ENCODE measurements at regions not wholly inside any gene's neighbourhood (a gene's known extent, or its start where the extent isn't known, plus 50 kb on each side); places are given as distances from the start of the nearest gene placed in this dataset.

DNA sequence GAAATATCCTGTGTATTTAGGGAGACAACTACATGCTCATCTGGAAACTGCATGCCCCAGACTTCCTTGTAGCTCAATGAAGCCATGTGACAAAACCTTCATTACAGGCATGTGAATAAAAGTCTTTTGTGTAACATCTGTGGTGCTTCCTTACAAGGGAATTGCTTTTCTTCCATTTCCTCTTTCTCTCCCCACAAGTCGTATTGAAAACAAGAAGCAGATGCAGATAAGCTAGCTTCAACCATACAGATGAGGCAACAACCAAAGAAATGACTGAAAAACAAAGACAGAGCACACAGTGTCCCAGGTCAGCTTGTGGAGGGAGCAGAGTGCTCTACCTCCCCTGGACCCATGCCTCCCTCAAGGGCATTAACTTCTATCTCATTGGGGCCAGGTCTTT, 115.8 kb upstream of the INPP4B start:
- TF ChIP-seq CTCF (IDR thresholded peaks at IDR 0.05; ENCODE audit: borderline replicate concordance, extremely low read depth, low read length, poor library complexity, severe bottlenecking) (no peak), EZH2 (IDR thresholded peaks at IDR 0.05; ENCODE audit: borderline replicate concordance, low read depth, low read length, severe bottlenecking) (no peak)
